Astrocyte (in vitro differentiated cells and primary cell): ENCODE measurements at regions not wholly inside any gene's neighbourhood (a gene's known extent, or its start where the extent isn't known, plus 50 kb on each side); places are given as distances from the start of the nearest gene placed in this dataset.

Experiments used
- EZH2 ChIP-seq: IDR thresholded peaks from 2 replicates; pipeline ENCODE4 v1.6.1; 2012; ENCODE audit warnings: mild to moderate bottlenecking, low read length, inconsistent platforms; ENCODE audit not compliant: insufficient read depth
- TF ChIP-seq, protein P1 (sequence below): IDR thresholded peaks from 2 replicates; pipeline ENCODE4 v1.5.1; 2011; ENCODE audit warnings: low read depth, mild to moderate bottlenecking, inconsistent platforms, low read length, moderate library complexity; ENCODE audit not compliant: insufficient read depth

GRCh38 chr16:72313903-72314302 is 141.9 kb upstream of the PMFBP1 start:
- TF ChIP-seq, protein P1, sequence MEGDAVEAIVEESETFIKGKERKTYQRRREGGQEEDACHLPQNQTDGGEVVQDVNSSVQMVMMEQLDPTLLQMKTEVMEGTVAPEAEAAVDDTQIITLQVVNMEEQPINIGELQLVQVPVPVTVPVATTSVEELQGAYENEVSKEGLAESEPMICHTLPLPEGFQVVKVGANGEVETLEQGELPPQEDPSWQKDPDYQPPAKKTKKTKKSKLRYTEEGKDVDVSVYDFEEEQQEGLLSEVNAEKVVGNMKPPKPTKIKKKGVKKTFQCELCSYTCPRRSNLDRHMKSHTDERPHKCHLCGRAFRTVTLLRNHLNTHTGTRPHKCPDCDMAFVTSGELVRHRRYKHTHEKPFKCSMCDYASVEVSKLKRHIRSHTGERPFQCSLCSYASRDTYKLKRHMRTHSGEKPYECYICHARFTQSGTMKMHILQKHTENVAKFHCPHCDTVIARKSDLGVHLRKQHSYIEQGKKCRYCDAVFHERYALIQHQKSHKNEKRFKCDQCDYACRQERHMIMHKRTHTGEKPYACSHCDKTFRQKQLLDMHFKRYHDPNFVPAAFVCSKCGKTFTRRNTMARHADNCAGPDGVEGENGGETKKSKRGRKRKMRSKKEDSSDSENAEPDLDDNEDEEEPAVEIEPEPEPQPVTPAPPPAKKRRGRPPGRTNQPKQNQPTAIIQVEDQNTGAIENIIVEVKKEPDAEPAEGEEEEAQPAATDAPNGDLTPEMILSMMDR = no peak
- TF ChIP-seq EZH2 = no peak
